HepG2 (cell line): ENCODE measurements at regions not wholly inside any gene's neighbourhood (a gene's known extent, or its start where the extent isn't known, plus 50 kb on each side); places are given as distances from the start of the nearest gene placed in this dataset.

ENCODE experiments used
- EZH2 ChIP-seq: conservative IDR thresholded peaks from 2 replicates; pipeline ENCODE4 v1.6.1; 2012; ENCODE audit warnings: mild to moderate bottlenecking, low read depth, low read length, moderate library complexity
- GABPA ChIP-seq, 2 experiments: IDR thresholded peaks; 2 replicates each; pipeline ENCODE4 v1.6.1; 2011 to 2016; ENCODE audit warnings: low read depth in 2 of 2, low read length in 1 of 2, missing biosample characterization in 1 of 2, missing genetic modification characterization in 1 of 2
- GATAD1 ChIP-seq: IDR thresholded peaks from 2 replicates; pipeline ENCODE4 v1.6.1; 2016; ENCODE audit warnings: missing genetic modification reagents, missing compliant biosample characterization
- MIER2 ChIP-seq: IDR thresholded peaks from 2 replicates; pipeline ENCODE4 v1.6.1; 2016; ENCODE audit warnings: missing biosample characterization, missing genetic modification reagents
- NCOR1 ChIP-seq: fragments of 200-600 bp; sonication (generic); IDR thresholded peaks from 2 replicates; pipeline ENCODE4 v1.7.0; 2017; ENCODE audit warnings: antibody characterized with exemption, low read length, borderline replicate concordance
- ZKSCAN1 ChIP-seq: fragments of 150-350 bp; IDR thresholded peaks from 2 replicates; pipeline ENCODE4 v1.6.1; 2014; ENCODE audit warnings: low read length
- TF ChIP-seq, protein P1 (sequence below): IDR thresholded peaks from 2 replicates; pipeline ENCODE4 v1.6.1; 2016; ENCODE audit warnings: missing compliant biosample characterization, missing genetic modification reagents, borderline replicate concordance

DNA sequence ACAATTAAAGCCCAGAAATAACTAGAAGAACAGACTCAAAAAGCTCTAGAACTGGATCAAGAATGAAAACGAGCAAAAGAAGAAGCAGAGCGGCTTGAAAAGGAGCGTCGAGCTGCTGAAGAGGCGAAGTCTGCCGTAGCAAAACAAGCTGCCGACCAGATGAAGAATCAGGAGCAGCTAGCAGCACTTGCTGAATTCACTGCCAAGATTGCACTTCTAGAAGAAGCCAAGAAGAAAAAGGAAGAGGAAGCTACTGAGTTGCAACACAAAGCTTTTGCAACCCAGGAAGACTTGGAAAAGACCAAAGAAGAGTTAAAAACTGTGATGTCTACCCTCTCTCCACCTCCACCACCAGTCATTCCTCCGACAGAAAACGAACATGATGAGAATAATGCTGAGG is 56.1 kb upstream of the PPP4R3C start (continued):
- TF ChIP-seq ZKSCAN1 (no peak), GABPA (IDR thresholded peaks at IDR 0.05; ENCODE audit: low read depth, low read length) (no peak), GABPA (CRISPR knock-in tag; IDR thresholded peaks at IDR 0.05; ENCODE audit: low read depth) (no peak), NCOR1 (no peak), EZH2 (no peak), GATAD1 (no peak), MIER2 (CRISPR knock-in tag) (no peak)
- TF ChIP-seq, protein P1, sequence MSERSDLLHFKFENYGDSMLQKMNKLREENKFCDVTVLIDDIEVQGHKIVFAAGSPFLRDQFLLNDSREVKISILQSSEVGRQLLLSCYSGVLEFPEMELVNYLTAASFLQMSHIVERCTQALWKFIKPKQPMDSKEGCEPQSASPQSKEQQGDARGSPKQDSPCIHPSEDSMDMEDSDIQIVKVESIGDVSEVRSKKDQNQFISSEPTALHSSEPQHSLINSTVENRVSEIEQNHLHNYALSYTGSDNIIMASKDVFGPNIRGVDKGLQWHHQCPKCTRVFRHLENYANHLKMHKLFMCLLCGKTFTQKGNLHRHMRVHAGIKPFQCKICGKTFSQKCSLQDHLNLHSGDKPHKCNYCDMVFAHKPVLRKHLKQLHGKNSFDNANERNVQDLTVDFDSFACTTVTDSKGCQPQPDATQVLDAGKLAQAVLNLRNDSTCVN = no peak
